NOMO-1 (cell line): ENCODE measurements at regions not wholly inside any gene's neighbourhood (a gene's known extent, or its start where the extent isn't known, plus 50 kb on each side); places are given as distances from the start of the nearest gene placed in this dataset.

Source experiments
- DNase-seq, 2 experiments: peaks; one replicate each; lab custom pipeline; 2025; ENCODE audit not compliant: unreplicated experiment in 2 of 2; lab: John Stamatoyannopoulos, UW

DNA sequence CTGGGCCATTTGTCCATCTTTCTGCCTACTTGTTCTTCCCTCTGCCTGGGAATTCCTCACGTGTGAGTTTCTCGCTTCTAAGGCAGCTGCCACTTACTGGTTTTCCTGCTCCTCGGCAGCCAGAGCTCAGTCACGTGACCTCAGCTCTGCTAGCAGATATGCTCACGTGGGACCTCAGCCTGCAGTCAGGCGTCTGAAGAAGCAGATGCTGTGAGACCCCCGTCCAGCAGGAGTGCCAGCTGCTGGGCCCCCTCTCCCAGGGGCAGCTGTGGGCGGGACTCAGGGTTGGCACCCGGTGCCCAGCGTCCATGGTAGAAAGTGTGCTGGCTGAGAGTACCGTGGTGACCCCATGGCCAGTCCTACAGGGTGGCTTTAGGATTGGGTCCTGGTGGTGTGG lies 161.3 kb upstream of the TLE3 start:
- no peak for DNase-seq

DNA sequence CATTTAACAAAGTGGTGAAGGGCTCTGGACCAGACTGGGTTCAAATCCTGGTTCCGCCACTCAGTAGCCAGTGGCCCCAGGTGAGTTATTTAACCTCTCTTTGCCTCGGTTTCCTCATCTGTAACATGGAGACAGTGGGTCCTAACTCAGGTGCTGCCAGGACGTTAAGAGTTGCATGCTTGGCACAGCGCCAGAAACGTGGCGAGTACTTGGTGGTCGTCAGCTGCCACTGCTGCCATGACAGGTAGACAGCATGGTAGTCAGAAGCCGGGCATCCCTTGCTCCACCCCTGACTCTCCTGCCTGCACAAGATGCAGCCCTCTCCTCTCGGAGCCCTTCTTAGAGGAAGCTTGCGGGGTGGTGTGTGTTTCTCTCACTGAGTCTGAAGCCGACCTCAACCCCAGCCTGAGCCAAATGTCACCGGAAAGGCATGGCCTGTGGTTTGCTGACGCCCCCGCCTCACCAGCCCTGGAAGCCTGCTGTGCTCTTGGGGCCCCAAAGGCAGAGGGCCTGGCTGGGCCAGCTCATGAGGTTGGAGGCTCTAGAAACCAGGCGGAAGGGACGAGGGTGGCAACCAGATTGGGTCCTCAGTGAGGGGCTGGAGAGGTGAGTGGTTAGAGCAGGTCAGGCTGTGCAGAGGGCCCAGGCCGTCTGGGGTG lies 160.8 kb upstream of the TLE3 start:
- DNase-seq, result no peak

DNA sequence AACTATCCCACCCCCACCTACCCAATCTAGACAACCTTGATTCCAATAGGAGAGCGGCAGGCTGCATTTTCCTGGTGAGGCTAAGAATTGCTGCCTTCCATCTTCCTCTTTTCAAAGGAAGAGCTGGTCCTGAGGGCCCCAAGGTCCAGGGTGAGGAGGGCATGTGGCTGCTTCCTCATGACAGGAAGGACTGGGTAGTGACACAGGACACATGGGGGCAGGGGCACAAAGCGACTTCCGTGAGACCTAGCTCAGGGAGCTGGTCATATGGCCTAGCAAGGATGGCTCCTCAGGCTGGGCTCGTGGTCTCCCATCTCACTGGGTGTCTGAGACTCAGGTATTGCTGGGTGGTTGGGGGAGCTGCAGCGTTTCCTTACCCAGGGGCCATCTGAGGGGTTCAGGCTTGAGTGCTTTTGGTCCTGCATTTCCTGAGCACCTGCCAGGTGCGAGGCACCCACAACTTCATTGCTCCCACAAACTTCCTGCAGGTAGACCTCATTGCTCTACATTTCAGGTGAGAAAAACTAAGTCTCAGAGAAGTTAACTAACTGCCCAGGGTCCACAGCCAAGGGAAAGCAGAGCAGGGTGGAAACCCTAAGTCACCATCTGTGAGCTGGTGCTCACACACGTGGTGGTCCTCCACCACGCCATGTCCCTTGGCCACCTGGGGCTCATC lies 160.0 kb upstream of the TLE3 start:
- peak in 1 of 2 experiments; percentile 29 for DNase-seq

DNA sequence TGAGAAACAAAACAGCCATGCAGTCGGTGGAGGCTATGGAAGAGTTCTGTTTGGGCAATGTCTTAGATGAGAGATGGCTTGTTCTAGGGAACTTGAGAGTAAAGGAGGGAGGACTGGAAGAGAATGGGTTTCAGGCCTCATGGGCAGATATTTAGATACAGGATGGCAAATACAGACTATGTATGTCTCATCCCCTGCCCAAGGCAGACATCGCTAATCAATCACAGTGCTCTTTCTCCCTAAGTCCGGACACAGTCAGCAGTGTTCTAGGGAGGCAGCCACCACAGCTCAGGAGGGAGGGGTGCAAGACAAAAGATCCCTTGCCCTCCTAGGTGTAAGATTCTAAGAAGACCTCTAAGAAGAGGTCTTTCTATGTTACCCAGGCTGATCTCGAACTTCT lies 159.3 kb upstream of the TLE3 start:
- no peak for DNase-seq

DNA sequence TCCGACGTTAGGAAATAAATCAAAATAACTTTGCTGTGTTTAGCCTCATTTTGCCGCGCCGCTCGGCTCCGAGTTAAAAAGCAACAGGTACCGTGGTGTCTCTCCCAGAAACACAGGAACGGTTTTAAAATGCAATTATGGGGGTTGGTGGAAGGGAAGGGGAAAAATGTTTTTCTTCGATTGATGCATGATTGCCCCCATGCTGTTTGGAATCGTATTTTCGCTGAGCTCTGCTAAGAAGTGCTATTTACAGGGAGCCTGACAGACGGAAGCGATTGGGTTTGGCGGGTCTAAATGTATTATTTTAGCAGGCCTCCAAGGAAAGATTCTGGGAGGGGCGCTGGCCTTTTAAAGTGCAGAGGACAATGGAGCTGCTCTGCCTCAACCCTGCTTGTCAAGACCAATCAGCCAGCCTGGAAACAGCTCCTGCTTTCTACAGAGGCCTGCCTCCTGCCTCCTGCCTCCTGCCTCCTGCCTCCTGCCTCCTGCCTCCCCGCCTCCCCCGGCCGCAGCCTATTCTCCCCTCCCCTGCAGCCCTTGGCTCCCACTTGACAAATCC lies 156.7 kb upstream of the TLE3 start:
- DNase-seq, result no peak

DNA sequence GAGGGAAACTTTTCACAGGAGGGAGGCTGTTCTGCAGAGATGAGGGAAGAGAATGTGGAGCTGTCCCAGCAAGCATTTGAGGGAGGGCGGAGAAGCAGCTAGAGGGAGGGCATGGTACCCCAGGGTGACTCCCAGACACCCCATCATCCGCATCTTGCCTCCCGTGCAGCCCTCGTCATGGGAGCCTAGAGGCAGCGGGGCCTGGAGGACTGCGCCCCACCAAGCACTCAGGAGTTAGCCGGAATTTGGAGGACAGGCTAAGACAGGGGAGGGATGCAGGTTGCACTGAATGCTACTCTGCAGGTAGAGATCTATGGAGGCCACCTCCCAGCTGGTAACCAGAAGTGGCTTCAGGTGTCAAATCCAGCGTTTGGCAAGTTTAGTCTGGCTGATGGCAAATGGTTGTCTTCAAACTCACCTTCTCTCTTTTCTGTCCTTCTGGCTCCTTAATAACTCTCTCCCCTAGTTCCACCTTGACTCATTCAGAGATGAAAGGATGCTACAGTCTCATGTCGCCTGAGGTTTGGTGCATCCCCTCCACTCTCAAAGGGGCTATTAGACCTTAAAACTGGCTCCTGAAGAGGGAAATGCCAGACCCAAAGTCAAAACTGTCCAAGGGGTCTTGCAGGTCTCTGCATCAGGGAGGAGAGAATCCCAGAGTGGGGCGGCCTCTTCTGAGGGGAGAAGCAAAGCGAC lies 155.9 kb upstream of the TLE3 start:
- no peak for DNase-seq

DNA sequence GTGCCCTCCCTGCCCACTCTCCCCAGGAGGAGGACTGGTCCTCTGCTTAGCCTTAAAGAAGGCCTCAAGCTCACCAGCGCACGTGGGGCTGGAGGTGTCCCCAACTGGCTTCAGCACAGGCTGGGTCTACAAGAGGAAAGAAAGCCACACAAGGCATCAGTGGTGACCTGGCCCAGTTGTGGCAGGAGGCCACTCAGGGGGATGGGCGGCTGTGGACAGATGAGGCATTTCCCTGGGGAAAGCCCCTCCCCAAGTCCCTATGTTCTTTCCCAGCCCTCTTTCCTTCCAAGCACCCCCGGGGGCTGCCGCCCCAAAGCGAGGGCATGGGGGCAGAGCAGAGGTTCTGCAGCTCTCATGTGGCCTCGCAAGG lies 155.2 kb upstream of the TLE3 start:
- DNase-seq, result no peak

DNA sequence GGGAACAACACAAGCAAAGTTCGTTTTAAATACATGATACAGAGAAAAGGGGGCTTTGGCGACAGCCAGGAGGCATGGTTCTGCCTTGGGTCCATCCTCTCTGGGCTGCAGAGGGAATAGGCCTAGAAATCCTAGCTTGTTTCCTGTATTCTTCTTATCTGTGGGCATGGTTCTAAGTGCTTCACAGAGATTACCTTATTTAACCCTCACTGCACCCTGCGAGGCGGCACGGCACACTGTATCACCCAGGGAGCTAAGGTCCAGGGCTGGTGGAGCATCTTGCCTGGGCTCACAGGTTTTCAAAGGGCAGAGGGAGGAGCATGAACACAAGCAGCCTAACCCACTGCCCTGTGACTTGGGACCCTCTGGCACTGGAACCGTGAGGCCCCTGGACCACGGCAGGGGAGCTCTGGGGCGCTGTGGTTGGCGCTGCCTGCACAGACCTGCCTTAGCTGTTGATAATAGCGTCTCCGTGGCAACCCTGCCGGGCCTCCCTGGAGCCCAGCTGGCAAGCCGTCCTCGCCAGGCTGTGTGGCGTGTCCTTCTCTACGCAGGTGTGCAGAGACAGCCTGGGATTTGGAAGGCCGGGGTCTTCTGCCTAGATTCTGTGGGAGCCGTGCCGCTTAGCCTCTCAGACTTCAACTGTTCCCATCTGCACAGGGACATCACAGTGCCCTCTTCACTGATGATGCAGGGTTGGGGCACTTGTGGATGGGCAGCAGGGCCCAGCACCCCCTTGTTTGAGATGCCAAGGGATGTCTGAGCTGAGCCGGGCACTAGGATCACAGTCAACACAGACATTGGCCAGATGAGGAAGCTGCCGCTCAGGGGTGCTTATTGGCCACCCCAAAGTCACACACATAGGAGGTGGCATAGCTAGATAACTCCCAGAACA lies 154.6 kb upstream of the TLE3 start:
- DNase-seq, result no peak

DNA sequence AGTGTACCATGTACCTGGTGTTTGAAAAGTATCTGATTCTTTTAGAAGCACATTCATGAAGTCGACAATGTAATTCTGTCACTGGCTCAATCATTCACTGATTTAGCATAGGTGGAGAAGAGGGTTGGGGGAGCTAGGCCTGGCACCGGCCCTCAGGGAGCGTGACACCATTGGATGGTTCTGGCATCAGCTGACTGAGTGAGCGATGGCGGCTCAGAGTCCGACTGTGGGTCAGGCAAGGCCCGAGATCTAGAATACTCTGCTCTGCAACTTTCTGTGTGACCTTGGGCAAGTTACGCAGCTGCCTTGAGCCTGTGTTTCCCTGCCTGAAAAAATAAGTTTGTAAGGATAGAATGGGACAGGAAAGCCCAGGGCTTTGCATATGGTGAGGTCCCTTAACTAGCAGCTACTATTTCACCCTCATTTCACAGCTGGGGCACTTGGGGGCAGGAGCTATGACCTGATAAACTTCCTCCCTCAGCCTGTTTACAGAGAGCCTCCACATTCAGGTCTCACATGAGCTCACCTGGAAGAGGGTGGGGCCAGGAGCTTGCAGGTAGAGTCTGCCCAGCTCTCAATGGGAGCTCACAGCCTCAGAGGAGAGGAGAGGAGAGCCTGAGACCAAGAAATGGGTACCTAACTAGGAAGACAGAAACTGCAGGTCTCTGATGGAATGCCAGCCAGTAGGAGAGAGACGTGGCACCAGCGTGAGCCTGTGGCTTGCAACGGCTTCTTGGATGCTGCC lies 153.7 kb upstream of the TLE3 start:
- DNase-seq, result no peak

DNA sequence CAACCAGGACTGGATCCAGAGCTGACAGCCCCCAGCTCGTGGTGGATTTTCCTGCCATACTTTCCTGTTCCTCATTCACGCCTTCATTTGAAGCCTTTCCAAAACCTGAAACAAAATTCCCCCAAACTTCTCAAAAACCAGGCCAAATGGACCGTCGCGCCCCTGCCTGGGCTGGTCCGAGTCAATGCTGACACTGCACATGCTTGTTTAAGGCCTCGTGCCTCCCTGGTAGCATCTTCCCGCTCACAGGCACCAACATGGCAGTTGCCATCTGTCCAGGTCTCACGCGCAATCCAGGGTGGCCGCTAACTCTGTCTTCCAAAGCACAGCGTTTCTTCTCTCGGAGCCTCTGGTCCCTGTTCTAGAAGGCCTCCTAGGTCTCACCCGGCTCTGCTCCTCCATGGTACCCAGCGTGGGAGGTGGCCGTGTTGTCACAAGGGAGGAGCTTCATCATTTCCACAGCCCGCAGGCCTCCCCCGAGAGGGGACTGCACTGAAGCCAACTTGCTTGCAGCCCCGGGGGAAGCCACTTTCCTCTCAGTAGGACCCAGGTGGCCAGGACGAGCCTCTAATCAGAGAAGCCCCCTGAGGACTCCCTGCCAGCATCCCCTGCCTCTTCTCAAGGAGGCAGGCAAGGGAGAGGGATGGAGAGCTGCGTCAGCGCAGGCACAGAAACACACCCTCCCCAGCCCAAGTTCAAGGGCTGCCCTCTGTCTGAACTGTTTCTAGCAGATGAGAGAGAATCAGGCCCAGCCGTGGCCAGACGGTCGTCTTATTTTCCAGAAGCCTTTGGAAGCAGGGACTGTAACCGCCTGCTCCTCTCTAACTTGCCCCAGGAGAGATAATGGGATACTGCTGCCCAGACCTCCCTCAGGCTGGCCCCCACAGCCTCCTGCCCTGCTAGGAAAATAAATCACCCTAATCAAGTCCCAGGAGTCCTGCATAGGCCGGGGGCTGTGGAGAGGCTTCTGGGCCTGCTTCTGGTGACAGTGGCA lies 152.8 kb upstream of the TLE3 start:
- no peak for DNase-seq

DNA sequence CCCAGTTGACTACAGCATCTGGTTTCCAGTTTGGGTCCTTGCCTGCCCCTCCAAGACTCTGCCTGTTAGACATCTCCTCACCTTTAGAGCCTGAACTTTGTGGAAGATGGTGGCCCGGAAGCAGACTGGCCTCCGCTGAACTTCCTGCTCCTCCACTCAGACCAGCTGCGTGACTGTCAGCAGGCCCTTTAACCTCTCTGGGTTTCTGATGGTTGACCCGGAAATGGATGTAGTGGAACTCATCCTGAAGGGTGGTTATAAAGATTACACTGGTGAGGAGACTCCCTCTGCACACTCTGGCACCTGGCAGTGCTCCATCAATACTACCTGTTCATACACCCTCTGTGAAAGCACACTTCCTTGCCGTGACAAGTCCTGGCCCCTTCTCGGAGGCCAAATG lies 151.9 kb upstream of the TLE3 start:
- no peak for DNase-seq

DNA sequence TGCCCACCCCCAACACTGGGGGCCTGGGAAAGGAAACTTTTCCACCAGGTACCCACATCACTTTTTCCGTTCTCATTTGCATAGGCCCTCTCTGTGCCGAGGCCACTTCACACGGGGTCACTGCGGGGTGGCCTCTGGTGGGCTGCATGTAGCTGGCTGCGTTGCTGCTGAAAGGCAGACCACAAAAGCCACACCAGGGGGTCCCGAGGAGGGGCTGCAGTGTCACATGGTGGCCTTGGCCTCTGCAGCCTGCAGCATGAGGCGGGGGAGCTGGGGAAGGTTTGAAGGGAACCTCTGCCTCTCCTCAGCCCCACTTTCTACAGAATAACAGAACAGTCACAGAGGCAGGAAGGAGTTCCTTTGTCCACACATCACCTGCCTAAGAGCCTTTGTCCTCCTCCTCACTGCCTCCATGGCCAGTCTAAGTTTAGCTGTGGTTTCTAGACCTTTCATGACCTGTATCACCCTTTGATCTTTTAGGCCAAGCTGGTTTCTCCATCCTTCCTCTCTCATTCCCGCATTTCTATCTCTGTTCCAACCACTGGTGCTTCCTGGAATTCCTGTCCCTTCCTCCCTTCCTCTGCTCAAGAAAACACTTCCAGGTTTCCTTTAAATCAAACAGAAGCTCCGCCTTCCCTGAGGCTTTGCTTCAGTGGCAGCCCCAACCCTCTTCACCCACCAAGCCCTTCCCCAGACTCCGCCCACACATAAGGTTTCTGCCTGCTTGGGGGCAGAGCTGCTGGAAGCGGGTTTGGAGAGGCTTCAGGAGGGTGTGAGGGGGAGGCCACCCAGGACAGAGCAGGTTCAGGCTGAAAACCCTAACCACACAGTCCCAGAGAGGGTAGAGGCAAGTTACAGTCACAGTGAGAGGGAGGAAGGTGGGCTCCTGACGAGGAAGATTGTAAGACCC lies 150.7 kb upstream of the TLE3 start:
- no peak for DNase-seq

DNA sequence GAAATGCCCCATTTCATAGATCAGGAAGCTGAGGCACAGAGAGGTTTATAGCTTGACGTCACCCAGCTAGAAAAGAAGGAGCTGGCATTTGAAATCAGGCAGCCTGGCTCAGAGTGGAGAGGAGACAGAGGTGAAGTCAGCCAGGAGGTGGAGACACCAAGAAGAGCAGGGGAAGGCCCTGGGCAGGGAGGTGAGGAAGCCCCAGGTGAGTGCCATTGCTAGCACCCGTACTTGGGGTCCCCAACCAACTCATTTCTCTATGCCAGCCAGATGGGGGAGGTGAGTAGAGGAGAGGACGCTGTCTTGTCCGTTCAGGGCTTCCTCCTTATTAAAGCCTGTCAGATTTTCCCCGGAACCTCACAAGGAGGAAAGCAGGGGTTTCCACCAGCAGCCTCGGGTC lies 149.6 kb upstream of the TLE3 start:
- no peak for DNase-seq

DNA sequence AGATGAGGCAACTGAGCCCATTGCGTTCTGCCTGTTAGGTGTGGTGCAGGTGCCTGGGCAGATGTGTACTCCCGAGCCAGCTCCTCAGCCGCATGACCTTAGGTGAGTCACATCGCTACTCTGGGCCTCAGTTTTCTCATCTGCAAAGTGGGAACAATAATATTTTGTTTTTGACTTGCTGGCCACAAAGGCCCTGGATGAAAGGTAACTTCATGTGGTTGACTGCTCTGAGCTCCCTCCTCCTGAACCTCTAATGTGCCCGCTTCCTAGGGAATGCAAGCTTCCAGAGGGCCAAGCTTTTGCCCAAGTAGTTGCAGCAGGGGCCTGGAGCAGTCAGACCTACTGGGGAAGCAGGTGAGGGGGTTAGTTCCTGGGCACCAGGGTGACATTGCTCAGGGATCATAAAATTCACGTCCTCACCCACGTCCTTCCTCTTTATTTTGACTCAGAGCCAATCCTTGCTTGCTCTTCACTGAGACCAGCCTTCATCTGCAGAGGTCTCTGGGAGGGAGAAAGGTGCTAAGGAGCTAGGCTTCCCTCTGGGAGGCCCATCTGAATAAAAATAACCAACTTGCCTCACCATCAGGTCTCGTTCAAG lies 149.0 kb upstream of the TLE3 start:
- no peak for DNase-seq

DNA sequence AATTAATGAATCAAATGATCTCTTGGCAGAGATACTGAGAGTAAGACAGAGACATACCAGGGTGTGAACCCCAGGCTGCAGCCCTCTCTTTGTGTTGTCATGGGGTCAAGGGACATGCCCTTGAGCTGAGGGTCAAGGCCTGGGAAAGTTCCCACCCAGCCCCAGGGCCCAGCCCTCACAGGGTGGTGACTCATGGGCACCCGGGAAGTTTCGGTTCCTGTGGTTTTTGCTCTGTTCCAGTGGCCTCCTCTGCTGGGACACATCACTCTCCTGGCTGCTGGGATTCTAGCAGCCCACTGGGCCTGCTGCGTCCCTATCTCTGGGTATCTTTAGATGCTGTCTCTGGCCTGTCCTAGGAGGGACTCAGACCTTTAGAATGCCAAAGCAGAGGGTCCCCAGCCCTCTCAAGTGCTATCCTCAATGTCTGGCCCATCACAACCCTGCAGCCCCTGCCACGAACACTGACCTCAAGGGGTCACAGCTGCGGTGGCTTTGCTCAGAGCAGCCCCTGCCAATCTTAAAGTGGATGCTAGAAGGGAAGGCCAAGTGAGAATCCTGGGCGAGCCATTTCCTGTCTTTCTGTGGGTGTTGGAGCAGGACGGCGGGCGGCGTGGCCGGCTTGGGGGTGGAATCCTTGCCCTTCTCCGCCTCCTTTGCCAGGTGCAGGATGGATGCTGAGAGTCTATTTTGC lies 148.4 kb upstream of the TLE3 start:
- DNase-seq, result no peak

DNA sequence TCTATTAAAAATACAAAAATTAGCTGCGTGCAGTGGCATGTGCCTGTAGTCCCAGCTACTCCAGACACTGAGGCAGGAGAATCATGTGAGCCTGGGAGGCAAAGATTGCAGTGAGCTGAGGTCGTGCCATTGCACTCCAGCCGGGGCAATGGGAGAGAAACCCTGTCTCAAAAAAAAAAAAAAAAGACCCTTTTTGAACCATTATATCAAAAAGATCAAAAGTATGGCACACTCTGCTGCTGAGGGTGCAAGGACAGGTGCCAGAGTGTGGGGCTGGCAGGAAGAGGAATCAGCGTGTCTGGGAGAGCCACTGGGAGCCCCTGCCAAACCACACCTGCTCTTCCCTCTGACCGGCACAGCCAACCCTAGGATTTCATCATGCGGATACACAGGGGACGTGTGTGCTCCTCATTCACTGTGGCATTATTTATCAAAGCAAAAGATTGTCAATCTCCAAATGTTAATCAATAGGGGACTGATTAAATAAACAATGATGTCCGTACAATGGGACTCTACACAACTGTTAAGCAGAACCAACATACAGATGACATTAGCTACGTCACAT lies 147.3 kb upstream of the TLE3 start:
- DNase-seq, result no peak
